HG02852 (cell line): ENCODE measurements at regions not wholly inside any gene's neighbourhood (a gene's known extent, or its start where the extent isn't known, plus 50 kb on each side); places are given as distances from the start of the nearest gene placed in this dataset.
"Not testable (repeated sequence)": the region's sequence is repeated elsewhere in the genome, so short reads cannot be mapped to it uniquely, and the experiment has no call there.

Experiments
- ATAC-seq: cut with Tn5 transposase; IDR thresholded peaks from one replicate; pipeline ENCODE4 v1.9.1; 2021; ENCODE audit warnings: mild to moderate bottlenecking, moderate library complexity; ENCODE audit not compliant: unreplicated experiment

DNA sequence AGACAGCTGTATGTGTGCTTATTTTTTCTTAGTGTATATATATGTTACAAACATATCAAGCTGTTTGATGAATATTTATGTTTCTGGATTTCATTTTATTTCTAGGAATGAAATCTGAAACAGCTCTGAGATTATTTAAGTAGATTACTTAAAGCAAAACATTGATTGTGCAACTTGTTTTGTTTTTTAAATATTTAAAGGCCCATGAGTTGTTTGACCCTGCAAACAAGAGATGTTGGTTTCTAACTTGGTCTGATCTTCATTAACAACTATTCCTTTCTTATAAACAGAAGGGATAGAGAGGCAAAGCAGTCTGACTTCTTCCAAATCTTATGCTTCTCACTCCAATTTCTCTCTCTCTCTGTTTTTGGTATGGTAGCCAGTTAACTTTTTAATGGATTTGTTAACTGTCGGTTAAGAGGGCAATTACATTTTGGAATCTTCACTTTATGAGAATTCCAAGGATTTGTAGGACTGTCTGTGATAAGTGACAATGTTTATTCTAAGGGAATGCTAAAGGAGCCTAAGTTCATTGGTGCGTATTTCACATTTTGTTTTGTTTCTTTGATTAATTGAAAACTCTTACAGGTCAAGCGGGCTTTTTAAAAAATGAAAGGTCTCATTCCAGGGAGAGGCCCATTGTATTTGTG, 102.6 kb upstream of the HMGA2 start:
- no peak for ATAC-seq

DNA sequence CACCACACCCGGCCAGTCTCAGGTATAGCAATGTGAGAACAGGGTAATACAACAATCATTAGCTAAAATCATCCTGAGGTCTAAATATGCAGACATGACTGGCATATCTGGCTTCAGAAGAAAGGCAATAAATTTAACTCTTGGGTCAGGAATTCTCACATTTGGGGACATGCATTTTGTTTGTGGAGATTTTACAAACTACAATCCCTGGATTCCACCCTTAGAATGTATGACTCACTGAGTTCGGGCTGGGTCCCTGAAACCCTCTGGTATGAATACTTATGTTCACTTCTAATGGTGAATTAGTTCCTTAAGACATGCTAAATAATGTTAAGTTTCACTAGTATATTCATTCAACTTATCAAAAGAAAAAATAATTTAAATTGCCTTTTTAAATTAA, 98.9 kb upstream of the HMGA2 start:
- ATAC-seq, result no peak

DNA sequence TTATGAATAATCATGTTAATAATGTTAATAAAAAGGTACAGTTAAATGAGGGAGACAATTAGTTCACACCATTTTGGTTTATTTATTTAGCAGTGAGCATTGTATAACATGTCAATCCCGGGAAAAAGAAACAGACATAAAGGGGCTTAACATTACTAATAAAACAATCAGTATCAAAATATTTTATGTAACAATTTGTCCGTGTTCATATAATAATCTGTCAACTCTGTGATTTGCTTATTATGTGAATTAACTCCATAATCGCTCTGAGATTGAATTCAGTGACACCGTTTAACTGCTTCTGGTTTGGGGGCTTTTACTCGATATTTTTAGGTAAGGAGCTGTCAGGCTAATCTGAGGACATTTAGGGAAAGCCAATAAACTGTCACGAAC, 95.8 kb upstream of the HMGA2 start:
- no peak for ATAC-seq

DNA sequence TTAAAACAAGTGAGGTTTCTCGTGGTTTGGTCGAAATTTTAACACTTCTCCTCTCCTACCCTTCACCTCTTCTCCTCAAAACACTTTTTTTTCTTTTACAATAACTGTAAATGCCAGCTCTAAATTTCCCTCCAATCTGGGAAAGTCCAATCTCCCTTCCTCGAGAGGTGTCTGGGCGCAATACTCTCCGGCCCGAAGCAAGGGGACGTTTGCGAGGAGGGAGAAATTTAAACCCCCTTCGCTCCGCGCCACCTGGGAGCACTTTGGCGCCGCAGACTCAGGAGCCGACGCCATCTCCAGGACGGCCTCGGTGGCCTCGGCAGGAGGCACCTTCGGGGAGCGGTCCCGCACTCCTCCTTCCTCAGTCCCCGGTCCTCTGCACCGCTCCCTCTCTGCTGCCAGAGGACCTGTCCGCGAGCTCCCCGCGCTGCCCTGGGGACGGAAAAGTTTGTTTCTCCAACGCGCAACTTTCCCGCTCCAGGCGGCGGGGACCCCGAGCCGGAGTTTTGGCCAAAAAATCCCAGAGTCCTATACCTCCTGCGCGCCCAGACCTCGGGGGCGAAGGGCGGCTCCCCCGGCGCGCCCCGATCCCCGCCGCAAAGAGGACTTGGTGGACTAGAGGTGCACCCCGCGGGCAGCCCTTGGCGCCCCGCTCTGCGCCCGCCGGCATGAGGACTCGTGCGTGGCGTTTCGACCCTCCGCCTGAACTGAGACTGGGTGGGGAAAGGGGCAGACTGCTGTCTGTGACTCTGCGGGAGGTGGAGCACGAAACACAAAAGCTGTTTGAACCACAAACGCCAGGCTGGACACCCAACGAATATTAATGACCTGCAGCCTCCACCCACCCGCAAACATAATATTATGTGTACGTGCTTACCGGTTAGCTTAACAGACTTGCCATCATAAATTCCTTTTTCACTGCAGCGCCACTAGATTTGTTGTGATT, 95.2 kb upstream of the HMGA2 start:
- no peak for ATAC-seq

DNA sequence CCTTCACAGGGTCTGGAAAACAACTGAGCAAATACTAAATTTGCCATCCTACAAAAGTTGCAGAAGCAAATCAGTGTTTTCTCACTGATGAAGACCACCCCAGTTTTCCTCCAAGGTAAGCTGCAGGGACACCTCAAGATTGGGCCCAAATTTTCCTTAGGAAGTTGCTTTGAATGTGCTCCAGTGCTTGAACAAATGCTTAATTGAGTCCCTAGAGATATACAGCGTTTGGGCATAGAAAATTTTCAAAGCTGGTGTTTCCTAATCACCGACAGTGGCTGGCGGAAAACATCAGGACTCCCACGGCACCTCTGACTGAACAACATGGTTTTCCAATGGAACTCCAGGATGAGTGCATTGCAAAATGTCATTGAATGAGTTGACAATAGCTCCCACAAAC, 92.5 kb upstream of the HMGA2 start:
- ATAC-seq, result no peak

DNA sequence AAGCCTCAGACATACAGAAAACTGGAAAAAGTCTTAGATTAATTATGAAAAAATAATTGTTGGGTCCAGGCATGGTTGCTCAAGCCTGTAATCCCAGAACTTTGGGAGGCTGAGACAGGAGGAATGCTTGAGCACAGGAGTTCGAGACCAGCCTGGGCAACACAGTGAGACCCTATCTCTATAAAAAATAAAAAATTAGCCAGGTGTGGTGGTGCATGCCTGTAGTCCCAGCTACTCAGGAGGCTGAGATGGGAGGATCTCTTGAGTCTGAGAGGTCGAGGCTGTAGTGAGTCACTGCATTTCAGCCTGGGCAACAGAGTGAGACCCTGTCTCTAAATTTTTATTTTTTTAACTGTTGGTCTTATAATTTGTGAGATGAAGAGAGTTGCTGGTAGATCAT, 90.6 kb upstream of the HMGA2 start:
- ATAC-seq, result not testable (repeated sequence)

DNA sequence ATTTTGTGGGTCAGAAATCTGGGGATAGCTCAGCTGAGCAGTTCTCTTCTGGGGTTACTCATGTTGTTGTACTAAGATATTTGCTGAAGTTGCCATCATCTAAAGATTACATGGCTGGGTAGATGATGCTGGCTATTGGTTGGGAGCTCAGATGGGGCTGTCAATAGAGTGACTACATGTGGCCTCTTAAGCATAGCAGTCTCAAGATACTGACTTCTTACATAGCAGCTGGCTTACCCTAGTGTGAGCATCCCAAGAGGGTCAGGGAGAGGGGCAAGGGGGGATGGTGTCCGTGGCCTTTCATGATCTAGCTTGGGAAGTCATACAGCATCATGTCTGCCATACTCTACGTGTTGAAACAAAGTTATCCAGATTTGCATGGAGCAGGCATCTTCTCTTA, 90.1 kb upstream of the HMGA2 start:
- no peak for ATAC-seq

DNA sequence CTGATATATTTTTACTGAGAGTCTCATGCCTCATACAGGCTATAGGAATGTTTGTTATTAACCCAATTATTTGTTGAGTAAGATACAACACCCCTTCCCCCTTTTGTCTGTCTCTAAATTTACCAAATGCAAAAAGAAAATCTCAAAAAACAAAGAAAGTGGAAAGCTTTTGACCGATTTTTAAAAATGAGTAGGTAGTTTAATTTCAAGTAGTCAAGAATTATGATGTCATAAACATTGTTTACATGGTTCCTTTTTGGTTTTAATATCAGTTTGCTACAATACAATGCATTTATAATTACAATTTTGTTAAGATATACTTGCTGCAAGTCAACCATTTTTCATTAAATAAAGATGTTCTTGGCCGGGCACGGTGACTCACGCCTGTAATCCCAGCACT, 84.7 kb upstream of the HMGA2 start:
- no peak for ATAC-seq

DNA sequence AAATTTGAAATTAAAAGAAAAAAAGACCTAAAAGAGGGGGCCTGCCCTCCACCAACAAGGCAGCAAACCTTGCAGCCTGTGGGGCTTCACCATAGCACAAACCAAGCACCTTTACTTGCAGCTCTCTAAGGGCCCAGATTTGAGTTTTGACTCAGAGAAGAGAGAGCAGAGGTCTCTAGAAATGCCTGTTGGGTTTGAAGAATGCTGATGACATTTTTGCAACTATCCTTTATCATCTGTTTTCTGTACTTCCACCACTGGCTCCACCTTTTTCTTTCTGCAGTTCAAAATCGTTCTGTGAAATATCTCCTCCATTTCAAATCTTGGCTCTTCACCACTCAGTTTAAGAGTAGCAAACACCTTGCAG, 83.8 kb upstream of the HMGA2 start:
- ATAC-seq, result no peak

DNA sequence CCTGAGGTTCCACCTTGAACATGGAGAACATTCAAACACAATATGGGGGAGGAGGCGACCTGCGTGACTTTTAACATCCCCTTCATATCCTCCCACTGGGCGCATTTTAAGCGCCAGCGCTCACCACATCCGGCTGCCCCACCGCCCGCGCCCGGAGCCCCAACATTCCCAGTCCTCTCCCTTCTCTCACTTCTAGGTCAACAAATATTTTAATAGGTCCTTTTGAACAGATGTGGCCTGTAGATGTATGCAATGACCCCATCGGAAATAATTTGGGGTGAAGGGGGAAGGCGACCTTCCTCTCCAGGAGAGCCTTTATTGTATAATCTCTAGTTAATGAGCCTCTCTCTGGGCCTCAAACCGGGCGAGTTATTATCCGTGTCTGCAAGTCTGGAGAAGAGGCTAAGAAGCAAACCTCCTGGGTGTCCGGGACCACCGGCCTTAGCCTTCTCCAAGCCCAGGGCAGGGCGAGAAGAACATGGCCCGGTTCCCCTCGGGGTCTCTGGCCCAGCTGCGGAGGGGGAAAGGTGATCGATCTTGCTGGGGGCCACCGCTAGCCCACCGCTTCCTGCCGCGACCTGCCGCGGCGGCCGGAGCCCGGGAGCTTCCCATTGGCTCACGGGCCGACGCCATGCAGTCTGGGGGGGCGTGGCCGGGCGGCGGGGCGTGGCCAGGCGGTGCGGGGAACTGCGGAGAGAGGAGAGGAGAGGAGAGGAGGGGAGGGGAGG, 83.2 kb upstream of the HMGA2 start:
- ATAC-seq, result peak; percentile 65

DNA sequence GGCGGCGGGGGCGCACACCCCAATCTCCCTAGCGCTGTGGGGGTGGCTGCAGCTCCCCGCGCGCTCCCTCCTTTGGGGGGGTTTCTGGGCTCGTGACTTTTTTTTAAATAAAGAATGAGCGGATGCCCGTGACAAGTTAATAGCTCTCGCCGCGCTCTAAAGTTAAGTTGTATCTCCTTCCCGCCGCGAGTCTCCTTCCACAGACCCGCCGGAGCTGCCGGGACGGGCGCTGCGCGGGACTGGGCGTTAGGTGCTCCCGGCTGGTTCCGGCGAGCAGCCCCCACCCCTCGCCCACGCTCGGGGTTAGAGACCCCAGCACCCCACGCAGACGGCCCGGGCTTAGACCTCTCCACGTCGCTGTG, 82.6 kb upstream of the HMGA2 start:
- peak; percentile 28 for ATAC-seq

DNA sequence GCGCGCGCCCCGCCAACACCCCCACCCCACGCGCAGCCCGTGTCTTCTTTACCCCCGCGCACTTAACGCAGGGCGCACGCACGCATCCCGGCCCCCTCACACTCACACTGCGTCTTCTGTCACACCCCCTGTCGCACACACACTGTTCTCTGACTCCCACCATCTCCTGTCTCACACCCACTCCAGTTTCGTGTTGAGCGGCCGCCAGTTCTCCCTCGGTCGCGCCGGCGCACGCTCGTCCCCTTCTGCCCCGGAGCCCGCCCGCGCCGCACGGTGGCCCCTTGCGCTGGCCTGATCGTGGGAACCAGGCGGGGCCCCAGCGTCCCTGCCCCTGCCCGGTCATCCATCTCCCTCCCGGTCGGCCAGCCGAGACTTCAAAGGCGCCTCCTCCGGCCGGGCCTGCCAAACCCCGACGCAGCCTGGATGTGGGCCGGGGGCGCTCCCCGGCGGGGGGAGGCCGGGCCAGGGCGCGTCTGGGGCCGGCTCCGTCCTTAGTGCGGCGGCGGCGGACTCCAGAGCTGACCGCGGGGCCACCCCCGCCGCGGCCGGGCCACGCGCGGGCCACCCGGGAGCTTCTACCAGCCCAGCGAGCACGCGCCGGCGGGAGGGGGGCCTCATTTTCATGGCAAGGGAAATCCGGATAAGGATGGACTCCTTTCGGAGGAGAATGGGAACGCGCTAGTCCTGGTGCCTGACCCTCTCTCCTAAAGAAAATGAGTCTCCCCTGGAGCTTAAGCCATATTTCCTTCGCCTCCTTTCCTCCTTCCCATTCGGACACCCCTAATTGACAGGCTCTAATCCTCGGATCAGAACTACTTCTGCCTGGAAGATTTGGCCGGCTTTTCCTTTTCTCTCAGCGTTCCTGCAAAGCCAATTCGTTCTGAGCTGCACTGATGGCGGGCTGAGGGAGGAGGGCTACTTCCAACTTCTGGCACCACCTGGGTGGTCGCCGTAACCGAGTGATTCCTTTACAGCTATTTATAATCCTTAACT, 82.0 kb upstream of the HMGA2 start:
- peak; percentile 50 for ATAC-seq

DNA sequence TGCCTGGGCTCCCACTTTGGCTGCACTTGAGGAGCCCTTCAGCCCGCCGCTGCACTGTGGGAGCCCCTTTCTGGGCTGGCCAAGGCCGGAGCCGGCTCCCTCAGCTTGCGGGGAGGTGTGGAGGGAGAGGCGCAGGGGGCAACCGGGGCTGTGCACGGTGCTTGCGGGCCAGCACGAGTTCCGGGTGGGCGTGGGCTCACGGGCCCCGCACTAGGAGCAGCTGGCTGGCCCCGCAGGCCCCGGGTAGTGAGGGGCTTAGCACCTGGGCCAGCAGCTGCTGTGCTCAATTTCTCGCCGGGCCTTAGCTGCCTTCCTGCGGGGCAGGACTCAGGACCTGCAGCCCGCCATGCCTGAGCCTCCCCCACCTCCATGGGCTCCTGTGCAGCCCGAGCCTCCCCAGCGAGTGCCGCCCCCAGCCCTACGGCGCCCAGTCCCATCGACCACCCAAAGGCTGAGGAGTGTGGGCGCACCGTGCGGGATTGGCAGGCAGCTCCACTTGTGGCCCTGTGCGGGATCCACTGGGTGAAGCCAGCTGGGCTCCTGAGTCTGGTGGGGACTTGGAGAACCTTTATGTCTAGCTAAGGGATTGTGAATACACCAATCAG, 79.9 kb upstream of the HMGA2 start:
- ATAC-seq, result not testable (repeated sequence)

DNA sequence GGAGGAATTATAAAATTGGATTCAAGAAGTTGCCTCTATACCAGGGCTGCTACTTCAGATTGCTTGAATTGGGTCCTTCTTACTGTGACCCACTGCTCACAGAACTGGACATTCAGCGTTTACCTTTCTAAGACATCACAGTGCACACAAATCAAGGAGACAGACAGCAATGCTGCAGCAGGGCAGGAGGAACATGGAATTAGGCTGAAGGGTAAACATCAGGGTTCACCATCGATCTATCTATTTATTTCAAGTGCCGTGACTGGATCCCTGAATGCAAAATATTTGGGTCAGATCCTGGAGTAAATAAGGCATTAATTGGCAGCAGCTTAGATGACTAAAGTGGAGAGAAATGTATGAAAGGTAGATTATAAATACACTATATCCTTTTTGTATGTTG, 76.9 kb upstream of the HMGA2 start:
- no peak for ATAC-seq

DNA sequence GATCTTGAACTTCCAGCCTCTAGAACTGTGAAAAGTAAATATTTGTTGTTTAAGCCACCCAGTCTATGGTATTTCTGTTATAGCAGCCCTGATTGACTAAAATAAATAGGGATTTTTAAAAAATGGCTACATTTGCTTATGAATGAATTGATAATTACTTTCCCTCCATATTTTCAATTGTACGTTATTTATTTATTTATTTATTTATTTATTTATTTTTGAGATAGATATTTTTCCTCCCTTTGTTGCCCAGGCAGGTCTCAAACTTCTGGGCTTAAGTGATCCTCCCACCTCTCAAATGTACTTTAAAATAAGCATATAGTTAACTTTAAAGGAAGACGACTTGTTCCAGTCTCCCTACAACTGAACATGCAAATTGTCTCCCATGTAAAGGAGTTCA, 76.0 kb upstream of the HMGA2 start:
- no peak for ATAC-seq

DNA sequence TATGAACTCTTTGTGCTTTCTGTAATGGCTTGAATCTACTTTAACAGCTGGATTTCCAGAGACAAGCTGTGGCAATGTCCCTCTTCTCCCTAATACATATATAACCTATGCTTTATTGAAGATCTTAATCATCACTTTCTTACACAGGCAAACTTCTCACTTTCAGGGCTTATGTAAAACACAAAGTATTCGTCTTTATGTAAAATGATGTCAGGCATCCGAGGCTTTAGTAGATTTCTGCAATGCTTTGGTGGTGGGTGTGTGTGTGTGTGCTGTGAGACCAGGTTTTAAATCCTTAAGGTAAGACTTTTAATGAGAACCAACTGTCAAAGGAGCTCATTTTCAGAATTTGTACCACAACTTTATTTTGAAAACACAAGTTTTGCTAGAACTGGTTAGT, 70.0 kb upstream of the HMGA2 start:
- no peak for ATAC-seq

DNA sequence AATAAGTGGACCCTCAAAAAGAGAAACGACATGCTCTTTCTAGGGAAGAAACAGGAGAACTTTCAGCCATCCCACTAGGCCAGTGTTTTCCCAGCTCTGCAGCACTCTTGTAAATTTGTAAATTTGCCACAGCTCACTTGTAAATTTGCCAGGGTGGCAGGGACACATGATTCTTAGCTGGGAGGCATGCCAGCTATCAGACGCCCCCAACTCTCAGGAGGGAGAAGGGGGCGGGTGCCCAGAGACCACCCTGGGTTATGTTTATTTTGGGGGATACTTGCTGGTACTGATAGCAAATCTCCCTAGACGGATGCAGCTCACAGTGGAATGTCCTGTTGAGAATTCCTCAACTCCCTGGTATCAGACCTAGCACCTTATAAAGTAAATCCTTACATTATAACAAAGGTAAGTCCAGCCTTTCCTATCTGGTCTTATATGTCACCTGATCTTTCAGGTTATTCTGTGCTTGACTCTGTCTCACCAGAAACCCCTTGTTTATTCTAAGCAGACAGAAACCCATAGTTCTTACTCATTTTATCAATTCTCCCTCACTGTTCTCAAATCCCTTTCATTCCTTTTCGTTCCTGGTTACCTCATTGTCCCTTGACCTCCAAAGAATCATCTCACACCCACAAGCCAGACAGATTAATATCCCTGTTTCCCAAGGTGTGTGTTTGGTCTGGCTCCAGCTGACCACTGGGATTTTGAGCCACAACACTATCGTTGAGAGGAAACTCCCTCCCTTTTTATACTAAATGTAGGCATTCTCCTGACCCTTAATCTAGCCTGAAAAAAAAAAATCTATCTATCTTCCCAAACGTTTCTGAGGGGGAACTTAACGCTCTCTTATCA, 69.3 kb upstream of the HMGA2 start:
- no peak for ATAC-seq

DNA sequence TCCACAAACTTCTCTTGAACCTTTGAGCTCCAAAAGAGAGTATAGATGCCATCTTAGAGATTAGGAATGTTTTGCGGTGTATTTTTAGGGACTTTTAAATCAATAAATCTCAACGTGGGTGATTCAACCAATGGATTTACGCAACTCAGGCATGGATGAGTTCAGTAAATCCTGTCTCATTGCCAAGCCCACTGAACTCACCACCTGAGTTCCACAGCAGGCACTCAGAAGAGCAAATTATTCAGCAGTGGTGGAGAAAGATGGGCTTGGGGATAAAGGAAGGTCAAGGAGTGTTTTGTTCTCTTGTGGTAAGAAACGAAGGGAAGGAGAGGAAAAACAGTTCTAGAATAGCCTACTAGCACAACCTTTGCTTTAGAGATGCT, 68.7 kb upstream of the HMGA2 start:
- no peak for ATAC-seq

DNA sequence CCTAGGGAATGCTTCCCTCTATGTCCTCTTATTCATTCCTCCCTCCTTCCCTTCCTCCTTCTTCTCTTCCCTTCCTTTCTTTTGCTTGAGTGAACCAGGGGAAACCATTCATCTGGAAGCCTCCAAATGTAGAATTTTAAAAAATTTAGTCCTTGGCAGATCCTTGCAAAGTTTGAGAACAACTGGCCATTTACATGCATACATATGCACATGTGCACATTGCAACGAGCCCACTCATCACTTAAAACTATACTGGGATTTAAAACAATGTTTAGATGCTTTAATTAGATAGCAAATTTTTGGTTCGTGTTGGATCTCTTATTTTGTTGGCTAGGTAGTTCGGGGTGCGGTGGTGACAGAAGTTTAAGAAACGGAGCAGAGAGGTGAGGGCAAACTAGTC, 68.0 kb upstream of the HMGA2 start:
- no peak for ATAC-seq
